GM23248 (cell line): ENCODE measurements at regions not wholly inside any gene's neighbourhood (a gene's known extent, or its start where the extent isn't known, plus 50 kb on each side); places are given as distances from the start of the nearest gene placed in this dataset.

Experiments used
- EZH2 ChIP-seq: fragments of 200-600 bp; sonication (generic); IDR thresholded peaks from 2 replicates; pipeline ENCODE4 v1.6.1; 2018; ENCODE audit warnings: antibody characterized with exemption, mild to moderate bottlenecking; ENCODE audit not compliant: insufficient read depth, poor library complexity, severe bottlenecking
- EZH2phosphoT487 ChIP-seq: fragments of 200-600 bp; sonication (generic); IDR thresholded peaks from 2 replicates; pipeline ENCODE4 v1.6.1; 2018; ENCODE audit warnings: antibody characterized with exemption, moderate library complexity, mild to moderate bottlenecking, low read depth; ENCODE audit not compliant: insufficient read depth

- no peak for TF ChIP-seq EZH2
- TF ChIP-seq EZH2phosphoT487, result no peak
Observed at GRCh38 chr2:816278-816677, 134.4 kb upstream of the SNTG2 start.
